Skeletal muscle cell (primary cell): ENCODE measurements at regions not wholly inside any gene's neighbourhood (a gene's known extent, or its start where the extent isn't known, plus 50 kb on each side); places are given as distances from the start of the nearest gene placed in this dataset.
"Not testable (repeated sequence)": the region's sequence is repeated elsewhere in the genome, so short reads cannot be mapped to it uniquely, and the experiment has no call there.

Experiments used
- DNase-seq: peaks from one replicate; pipeline ENCODE4 v3.0.0-alpha.2; 2010; ENCODE audit warnings: low read depth
- H3K4me3 ChIP-seq: 2 replicates; pipeline ENCODE4 v1.5.1; 2011; ENCODE audit warnings: low read depth, mild to moderate bottlenecking, control low read depth, low read length, moderate library complexity

DNA sequence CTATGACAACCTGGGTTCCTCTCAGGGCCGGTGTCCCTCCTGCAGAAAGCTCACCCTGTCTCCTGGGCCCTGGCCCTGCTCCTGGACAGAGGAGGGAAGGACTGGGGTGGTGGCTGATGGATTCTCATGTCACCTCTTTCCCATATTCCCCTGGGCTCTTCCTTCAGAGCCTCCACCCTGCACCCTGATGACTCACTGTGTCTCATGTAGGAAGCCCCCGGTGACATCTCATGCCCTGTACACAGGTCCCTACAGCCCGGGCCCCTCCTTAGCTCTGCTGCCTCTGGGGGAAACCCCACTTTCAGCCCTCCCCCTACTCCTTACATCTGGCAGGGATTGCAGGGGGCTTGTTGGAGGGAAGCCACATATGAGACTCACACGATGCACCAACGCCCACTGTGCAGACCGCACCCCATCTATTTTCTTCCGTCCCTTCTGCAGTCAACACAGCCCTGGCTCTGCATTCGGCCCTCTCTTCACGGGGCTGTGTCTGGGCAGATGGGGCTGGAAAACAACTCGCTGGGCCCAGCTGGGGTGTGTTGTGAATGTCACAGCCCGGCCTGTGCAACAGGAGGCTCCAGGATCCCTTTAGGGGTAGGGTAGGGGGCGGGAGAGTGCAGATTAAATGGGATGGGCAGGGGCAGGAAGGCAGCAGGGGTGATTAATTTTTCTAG, 124.6 kb upstream of the SULF2 start:
- not testable (repeated sequence) for H3K4me3 ChIP-seq, DNase-seq

DNA sequence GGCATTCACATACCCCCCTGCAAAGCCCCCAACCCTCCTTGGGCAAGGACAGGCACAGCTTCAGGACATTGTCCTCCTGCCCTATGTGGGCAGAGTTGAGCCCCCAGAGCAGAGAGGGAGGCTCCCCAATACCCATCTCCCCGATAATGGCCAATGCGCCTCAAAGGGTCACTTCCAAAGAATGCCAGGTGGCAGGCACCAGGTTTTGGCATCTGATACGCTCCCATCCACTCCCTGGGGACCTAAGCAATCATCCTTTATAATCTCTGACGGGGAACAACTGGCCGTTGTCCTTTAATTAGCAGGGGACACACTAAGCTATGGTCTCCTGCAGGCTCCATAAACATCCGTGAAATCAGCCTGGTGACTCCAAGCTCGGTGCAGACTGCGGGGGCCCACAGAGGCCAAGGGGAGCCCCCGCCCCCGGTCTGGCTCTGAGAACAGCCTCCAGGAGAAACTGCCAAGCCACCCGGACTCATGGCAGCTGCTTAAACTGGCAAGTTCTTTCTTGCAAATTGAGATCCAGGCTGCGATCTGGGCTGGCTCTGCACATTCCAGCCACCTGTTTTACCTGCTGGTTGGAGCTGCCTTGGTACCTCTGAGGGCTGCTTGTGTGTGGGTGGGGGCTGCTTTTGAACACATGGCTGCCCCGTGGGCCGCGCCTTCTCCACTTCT, 123.2 kb upstream of the SULF2 start:
- not testable (repeated sequence) for H3K4me3 ChIP-seq, DNase-seq

DNA sequence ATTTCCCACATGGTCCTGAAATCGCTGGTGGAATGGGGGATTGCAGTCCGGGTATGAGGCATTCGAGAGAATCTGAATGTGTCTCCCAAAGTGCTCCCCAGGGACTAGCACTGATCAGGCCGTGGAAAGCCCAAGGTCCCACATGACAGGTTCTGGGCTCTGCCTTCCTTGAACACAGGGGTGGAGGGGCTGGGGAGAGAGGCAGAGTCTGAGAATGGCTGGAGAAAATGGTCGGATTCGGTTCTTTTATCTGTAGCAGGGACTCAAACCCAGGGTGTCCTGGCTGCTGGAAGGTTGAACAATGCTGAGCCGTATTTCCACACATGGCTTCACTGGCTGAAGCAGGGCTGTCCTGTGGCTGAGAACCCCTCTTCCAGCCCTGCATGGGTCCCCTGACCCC, 122.7 kb upstream of the SULF2 start:
- not testable (repeated sequence) for H3K4me3 ChIP-seq, DNase-seq

DNA sequence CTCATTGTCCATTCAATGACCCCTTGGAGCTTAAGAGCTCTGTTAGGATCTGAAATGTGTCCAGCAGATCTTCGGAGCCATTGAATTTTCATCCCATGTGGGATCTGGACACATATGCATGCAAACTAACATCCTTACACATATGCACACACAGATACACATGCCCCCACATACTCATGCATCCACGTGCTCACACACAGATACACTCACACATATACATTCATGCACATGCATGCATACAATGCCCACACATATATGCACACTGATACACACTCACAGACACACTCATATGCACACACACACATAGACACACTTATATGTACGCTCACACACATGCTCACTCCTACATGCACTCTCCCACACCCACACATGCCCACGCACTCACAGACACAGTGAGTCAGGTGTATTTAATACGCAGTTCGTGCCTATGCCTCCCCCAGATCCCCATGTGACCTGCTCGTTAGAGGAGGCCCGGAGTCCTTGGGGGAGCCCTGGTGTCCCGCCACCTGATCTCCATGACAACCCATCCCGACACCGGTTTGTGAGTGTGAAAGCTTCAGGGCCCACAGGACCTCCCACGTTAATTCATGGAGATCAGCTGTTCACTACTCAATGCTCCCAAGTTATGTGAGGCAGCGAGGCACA, 121.9 kb upstream of the SULF2 start:
- no peak overlapping the region for H3K4me3 ChIP-seq
- DNase-seq = no peak

DNA sequence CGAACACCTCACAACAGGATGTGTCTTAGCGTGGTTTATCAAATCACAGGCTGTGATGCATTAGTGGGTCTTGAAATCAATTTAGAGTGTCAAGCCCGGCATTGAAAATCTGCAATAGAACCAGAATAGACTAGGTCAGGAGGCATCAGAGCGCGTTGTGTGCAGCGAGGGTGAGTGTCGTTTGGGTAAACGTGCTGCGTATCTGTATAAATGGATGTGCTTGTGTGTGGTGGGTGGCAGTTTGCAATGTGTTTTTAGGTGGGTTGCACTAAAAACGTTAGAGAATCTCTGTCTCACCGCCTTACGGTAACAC, 121.0 kb upstream of the SULF2 start:
- no peak for DNase-seq
- H3K4me3 ChIP-seq = no peak overlapping the region

DNA sequence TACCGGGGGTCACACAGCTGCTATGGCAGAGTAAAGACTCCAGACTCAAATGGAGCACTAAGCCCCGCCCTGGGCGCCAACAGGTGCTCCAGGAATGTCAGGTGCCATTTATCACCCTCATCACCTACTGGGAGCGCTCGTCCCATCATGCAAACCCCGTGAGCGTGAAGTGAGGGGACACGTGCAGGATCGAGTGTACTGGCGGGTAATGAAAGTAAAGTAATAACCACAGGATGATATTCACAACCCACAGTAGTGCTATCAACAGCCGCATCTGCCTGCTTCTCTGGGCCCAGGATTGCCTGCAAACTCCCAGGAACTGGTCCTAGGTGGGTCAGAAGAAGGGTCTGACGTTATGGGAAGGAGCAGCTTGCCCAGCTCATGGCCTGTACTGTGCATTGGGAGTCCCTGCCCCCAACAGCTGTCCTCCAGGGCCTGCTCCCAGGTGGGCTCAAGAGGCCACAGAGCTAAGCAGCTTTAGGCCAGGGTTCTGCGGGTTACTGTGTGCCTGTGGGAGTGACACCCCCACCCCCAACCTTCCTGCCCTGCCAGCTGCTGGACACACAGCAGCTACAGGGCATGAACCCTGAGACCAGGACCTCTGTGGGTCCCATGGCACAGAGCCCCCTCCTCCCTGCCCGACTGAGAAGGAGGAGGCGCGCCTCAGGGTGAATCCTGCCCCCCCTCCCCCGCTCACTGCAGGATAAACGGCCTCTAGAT, 120.5 kb upstream of the SULF2 start:
- no peak for DNase-seq
- no peak overlapping the region for H3K4me3 ChIP-seq

DNA sequence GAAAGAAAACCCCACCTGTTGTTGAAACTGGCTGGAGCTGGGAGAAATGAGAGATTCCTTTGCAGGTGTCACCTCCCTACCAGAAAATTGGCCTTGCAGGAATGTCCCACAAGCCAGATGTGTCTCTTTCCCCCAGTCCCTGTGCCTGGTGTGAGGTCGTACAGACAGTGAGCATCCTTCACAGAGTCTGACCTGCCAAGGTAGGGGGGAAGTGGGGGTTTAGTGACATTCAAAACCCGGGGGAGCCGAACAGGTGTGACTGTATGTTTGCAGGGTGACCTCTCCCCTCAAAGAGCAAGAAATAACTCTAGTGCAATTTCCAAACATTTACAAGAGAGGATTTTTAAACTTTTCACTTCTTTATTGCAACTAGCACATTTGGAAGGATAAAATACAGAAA, 117.7 kb upstream of the SULF2 start:
- H3K4me3 ChIP-seq, DNase-seq: not testable (repeated sequence)

DNA sequence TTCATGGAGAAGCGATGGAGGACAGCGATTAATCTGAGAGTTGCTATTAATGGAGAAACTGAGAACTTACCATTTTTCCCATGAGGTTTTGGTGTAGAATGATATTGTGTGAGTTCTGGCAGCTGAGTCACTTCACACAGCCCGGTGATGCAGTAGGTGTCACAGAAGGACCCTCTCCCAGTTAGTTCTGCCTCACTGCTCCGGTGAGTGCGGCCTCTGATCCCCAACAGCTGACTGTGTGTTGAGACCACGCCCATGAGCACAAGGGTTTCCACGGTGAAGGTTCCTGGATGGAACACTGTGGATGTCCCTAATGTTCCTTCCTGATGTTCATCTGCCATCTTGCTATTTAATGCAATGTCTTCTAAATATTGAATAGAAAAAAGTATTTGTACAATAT, 114.0 kb upstream of the SULF2 start:
- DNase-seq, H3K4me3 ChIP-seq: not testable (repeated sequence)

DNA sequence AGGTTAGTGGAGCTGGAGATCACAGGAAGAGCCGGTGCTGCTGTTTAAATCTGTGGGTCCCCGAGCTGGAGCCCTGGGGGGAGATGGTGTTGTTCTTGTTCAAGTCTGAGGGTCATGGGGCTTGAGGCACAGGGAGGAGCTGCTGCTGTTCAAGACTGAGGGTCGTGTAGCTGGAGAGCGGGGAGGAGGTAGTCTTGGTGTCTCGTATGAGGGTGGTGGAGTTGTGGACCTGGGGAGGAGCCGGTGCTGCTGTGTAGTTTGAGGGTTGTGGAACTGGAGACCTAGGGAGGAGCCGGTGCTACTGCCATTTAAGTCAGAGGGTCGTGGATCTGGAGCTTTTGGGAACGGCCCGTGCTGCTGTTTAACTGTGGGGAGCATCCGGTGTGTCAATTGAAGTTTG, 112.2 kb upstream of the SULF2 start:
- DNase-seq = no peak
- no peak overlapping the region for H3K4me3 ChIP-seq

DNA sequence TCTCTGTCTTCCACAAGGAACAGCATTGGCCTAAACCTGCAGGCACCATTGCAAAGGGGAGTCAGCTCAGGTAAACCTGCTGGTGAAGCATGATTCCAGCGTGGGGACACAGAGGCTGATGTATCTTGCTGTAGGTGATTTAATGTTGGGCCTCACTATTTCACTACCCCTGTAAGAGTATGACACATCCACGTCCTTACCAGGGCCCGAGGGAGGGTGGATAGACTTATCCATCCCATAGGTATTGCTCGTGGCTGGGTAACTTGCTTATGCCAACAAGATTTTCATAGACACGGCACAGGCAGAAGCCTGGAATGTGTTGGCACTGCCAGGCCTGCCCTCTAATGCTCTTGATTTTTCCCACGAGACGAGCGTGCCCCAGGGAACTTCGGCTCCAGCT, 107.4 kb upstream of the SULF2 start:
- not testable (repeated sequence) for DNase-seq, H3K4me3 ChIP-seq

DNA sequence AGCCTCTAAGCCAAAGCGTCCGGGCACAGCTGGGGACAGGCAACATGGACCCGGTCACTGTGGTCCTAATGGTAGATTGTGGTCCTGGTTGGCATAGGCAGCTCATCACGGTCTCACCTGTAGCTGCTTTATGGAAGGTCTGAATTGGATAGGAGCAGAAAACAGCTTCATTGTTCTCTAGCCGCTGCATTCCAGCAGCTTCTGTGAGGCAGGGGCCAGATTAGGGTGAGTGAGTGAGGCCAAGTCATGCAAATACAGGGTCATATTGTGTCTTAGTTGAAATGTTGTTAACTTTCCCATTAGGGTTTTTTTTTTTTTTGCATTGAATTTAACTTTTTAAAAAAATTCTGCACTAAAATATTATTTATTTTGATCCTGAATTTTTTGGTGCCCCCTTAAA, 105.4 kb upstream of the SULF2 start:
- not testable (repeated sequence) for DNase-seq, H3K4me3 ChIP-seq

DNA sequence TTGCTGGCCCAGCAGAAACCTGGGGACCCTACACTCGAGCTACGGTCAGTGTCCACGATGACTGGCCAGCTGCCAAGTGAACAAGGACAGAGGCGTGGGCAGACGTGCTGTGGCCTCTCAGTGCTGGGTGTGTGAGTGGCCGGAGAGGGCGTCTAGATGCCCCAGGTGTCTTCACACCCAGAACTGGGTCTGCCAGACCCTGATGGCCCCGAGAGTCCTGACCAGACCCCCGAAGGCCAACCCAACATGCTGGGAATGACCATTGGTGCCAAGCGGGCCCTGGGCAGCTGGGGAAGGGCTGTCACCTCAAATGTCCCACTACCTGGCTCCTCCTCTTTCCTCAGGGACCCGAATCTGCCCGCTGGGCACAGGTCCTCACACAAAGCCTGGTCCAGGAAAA, 104.5 kb upstream of the SULF2 start:
- not testable (repeated sequence) for DNase-seq, H3K4me3 ChIP-seq

DNA sequence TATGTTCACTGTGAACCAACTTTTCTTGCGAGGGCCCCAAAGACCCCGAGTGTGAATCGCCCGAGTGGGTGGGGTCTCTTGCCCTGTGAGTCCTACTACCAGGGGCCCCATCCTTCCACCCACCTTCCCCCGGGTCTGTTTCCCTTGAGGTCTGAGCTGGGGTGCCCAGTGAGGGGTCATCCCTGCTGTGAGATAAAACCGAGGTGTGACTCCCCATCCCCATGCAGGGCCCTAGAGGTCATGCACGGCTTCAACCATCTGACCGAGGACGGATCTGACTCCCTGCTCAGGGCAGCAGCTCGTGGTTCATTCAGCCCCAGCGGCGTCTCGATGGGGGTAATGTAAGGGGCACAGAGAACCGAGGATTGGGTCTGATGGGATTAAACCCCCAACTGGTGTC, 103.1 kb upstream of the SULF2 start:
- no peak overlapping the region for H3K4me3 ChIP-seq
- no peak for DNase-seq

DNA sequence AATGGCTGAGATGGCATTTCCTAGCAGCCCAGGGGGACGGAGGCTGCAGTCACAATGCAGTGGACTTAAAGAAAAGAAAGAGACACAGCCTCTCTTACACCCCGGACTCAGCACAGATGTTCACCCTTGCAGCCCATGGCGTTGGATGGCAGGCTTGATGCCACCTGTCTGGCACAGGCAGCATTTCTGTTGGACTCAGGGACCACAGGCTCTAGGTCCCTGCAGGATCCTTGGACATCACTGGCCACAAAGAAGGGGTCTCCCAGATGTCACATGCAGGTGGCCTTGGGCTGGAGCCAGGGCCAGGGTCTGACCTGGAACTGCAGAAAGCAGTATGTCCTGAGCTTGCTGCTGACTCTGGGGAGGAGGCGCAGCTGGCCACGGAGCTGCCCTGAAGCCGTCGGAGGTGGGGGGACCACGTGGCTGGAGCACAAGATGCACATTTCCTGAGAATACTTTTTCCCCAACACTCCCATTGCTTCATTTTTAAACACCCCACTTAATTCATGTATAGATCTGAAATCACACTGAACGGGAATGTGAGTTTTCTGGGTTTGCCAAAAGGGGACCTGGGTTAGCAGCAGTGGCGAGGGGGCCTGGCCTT, 102.3 kb upstream of the SULF2 start:
- no peak overlapping the region for H3K4me3 ChIP-seq
- no peak for DNase-seq

DNA sequence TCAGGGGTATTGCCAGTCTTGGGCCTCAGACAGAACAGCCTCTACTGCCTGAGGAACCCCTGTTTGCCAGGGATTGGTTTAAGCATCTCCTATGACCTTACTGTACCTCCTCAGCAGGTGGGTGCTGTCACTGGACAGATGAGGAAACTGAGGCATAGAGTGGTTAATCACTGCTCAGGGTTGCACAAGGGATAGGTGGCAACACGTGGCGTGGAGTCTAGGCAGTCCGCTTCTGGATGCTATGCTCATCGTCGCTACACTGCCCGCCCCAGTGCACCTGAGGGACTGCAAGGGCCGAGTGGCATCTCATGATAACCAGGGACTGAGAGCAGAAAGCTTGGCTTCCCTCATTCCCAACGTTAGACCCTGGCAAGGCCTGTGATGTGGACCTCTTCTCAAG, 101.8 kb upstream of the SULF2 start:
- no peak for DNase-seq
- no peak overlapping the region for H3K4me3 ChIP-seq

DNA sequence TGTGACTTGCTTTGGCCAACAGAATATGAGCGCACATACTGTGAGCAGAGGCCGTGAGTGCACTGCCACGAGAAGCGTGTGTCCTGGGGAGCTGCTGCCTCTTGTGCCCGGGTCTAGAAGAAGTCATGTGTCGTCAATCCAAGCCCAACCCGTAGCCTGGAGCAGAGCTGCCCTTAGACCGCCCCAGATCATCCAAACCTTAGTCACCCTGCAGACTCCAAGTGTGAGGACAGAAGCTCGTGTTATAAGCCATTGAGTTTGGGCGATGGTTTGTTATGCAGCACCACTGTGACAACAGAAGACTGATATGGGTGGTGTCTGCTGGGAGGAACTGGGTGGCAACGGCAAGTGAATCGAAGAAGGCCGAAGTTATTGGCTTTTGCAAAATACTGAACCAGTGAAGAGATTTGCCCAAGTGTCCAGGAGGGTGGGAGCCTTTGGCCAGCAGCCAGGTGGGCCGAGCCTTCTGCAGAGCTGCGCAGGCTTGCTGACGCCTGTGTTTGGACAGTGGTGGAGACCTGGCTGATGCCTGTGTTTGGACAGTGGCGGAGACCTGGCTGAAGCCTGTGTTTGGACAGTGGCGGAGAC, 101.3 kb upstream of the SULF2 start:
- no peak overlapping the region for H3K4me3 ChIP-seq
- DNase-seq = no peak

DNA sequence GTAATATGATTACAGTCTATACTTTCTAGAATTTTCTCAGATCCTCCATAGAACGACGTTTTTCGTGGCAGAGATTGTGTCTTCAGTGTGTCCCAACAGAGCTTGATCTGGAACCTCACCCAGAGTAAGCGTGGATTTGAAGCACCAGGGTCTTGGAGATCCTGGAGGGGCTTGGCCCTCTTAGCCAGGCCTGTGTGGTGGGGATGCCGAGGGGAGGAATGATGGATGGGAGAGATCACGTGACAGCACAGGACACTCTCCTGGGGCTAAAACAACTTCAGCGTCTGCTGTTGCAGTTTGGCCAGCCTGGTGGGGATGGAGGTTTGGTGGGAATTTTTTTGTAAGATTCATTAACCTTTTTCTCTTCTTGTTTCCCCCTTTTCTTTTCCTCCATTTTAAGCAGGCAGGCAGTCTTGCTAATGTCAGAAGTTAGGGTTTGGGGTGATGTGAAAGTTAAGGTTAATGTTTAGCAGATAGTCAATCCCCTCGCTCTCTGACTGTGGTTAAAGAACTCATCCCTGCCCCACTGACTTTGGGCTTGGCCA, 100.7 kb upstream of the SULF2 start:
- no peak for DNase-seq
- H3K4me3 ChIP-seq = no peak overlapping the region

DNA sequence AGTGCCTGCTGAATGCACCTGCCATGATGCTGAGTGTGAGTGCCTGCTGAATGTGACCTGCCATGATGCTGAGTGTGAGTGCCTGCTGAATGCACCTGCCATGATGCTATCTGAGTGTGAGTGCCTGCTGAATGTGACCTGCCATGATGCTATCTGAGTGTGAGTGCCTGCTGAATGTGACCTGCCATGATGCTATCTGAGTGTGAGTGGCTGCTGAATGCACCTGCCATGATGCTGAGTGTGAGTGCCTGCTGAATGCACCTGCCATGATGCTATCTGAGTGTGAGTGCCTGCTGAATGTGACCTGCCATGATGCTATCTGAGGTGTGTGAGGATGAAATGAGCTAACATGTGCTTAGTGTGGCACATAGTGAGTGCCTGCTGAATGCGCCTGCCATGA, 98.7 kb upstream of the SULF2 start:
- not testable (repeated sequence) for DNase-seq

DNA sequence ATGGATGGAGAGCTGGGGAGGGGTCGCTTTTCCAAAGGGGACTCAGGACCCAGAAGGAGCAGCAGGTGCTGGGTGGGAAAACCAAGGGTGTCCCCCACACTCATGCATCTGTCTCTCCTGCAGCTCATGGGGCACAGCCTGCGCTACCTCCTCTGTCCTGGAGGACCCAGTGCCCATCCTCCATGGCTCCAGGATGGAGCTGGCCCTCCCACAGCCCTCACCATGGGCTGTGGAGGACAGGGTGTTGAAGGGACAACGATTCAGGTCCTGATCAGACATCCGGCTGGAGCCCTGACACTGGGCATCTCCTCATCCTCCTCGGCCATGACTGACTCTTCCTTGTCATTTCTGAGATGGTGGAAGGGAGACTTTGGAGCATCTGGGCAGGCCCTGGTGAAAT, 97.9 kb upstream of the SULF2 start:
- no peak for DNase-seq
- no peak overlapping the region for H3K4me3 ChIP-seq

More for the DNA sequence above, 98.7 kb upstream of the SULF2 start:
- H3K4me3 ChIP-seq = not testable (repeated sequence)
